HuH-7.5 (cell line): ENCODE measurements at regions not wholly inside any gene's neighbourhood (a gene's known extent, or its start where the extent isn't known, plus 50 kb on each side); places are given as distances from the start of the nearest gene placed in this dataset.

Experiments
- DNase-seq: peaks from one replicate; pipeline ENCODE4 v3.0.0; 2011; ENCODE audit warnings: low spot score

DNA sequence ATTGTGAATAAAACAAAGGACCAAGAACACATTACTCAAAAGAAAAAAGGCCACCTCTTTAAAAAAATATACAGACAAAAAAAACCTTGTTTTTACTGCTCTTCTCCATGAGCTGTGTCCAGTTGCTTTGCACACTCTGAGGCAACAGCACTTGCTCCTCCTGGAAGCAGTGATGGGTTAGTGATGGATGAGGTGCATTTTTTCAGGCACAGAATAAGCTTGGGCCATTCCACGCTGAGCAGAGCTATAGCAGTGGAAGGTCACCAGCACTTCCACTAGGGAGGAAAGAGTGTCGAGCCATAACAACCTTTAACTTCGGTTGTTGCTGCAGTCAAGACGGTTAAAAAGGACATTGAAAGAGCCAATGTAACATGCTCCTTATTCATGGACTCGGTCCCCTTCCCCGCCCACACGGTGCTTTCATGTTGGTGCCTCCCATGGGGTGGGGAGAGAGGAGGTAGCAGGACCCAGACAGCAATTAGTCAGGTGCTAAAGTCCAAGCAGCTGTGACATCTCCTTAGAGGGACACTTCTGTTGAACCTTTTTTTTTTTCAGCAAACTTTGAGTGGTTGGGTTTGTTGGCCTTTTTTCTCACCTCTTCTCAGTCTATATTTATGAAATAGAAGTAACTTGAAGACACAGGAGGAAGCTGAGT lies 136.5 kb upstream of the ADARB2 start:
- no peak for DNase-seq

DNA sequence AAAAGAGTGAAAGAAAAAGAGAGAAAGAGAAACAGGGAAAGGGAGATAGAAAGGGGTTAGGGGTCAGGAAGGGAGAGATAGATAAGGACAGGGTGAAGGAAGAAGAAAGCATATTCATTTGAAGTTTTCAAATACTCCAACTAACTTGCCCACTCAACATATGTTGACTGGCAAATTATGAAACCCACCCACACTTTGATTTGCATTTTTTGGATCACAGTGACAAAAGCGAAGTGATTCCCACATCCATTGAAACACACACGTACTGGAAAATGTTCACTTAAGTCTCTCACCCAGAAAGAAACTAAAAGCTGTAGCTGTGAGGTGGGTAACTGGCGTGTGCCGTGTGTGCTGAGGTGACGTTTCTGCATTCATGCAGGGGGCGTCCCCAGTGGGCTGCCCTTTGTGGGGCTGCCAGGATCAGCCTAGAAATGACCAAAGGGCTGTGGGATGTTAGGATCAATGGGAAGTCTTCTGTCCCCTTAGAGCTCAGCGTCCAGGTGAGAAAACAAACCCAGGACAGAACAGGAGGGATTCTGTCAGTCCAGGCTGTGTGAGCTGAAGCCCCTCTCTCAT lies 134.9 kb upstream of the ADARB2 start:
- no peak for DNase-seq

DNA sequence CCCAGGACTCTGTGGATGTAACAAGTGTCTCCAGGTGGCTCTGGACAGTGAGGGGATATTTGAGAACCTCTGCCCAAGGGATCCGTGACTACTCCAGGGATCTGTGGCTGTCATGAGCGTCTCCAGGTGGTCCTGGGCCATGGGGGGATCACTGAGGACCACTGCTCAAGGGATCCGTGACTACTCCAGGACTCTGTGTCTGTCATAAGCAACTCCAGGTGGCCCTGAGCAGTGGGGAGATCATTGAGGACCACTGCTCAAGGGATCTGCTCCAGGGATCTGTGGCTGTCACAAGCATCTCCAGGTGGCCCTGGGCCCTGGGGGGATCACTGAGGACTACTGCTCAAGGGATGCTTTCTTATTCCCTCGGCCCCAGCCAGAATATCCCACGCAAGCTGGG lies 133.2 kb upstream of the ADARB2 start:
- no peak for DNase-seq

DNA sequence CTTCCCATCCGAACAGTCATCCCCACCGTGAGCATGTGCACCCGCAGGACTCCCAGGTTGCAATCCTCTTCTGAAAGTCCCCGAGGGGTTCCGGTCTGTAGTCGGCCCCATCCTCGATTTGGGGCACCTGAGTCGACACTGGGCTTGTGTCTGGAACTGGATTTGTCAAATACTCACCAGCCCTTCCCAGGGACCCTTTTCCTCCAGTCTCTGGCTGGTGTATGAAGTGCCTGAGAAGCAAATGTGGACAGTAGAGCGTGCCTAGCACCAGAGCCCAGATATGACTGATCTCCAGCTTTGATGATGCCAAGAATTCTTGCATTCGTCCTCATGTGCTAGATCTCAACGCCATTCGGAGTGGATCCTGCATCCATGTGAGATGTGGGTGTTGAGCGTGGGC lies 132.5 kb upstream of the ADARB2 start:
- no peak for DNase-seq

DNA sequence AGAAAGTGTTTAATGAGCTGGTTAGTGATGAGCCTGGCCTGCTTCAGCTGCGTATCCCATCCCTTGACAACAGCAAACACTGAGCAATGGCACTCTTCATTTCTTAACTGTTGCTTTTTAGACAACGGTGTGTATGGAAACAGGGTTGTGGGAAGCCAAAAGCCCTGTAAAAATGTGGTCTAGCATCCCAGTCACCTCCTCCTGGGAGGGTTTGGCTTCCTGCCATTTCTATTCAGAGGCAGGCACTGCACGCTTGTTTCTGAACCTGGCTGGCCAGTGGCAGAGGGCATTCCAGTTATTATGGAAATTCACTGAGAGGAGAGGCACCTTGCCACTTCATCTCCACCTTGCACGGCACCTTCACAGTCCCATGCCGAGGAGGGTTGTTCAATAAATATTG lies 123.0 kb upstream of the ADARB2 start:
- DNase-seq = no peak

DNA sequence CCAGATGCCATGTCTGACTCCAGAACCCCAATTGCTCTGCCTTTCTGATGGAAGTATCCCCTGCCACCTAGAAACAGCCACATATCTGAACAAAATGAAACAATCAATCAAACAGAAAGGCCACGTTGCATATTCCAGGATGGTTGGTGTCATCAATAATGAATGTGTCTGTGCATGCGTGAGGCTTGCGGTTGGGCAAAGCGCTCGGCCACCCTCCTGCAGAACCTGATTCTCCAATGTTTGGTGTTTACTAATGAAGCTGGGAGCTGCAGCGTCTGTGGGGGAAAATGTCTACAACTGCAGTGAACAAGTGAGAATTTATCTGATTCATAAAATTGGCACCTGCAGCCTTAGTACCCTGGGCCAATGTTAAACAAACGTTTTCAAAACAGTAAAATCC lies 121.2 kb upstream of the ADARB2 start:
- no peak for DNase-seq

DNA sequence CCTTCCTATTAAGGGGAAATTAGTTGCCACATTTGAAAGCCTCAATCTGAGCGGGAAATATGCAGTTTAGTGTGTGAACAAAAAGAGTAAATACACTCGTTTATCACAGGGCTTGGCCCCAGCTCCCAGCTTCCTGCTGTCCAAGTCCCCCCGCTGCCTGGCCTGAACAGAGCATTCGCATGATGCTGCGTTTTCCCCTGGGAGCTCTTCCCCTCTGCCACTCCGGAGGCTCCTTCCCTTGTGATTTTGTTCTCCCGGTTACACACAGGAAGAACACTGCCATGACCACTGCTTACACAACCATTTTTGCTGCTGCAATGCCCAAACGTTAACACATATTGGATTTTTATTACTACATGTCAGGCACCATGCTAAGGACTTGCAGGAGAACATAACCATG lies 120.7 kb upstream of the ADARB2 start:
- DNase-seq = no peak

DNA sequence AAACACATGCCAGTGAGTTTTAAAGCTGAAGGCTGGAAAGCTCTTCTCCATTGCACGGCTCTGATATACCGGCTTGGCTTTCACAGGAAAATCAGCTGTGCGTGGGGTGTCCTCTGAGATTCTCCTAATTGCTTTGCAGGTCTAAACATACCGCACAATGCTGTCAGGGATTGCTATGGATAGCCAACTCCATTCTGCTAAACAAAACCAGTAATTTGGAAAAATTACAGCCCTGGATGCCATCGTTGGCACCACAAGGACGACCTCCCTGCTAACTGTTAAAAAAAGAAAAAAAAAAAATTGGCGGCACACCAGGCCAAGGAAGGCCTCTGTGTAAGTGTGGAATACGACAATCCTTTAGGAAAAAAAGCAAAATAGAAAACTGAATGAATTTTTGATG lies 118.6 kb upstream of the ADARB2 start:
- DNase-seq = no peak

DNA sequence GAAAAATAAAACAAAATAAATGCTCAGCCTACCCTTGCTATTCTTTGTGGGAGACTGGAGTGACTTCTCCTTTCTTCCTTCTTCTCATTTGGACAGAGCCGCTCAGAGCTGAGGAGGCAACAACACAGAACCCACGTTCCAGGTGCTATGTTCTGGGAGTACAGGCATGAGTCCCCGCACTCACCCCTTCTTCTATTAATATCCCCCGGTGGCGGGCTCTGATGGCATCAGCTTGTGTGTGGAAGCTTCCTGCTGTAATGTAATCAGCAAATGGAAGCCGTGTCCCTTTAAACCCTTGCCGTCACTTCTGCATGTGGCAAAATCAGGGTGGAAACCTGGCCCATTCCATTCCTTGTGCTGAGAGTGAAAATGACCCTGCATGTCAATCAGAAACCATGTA lies 116.9 kb upstream of the ADARB2 start:
- DNase-seq = no peak

DNA sequence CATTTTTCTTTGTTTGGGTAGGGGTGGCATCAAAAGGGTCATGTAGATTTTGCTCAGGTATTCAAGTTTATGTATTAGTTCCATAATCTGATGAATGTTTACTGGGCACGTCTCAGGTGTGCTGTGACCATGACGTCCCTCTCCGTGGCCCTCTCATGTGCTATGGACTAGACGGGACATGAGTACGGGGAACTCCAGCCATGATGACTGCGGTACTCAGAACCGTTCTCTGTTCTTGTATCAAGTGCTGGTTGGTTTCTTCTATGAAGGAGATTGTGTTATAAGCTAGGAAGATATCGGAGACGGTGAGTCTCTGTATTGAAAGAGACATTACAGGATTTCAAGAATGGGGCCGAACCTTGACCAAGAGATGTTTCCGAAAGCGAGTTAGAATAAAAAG lies 116.5 kb upstream of the ADARB2 start:
- no peak for DNase-seq

DNA sequence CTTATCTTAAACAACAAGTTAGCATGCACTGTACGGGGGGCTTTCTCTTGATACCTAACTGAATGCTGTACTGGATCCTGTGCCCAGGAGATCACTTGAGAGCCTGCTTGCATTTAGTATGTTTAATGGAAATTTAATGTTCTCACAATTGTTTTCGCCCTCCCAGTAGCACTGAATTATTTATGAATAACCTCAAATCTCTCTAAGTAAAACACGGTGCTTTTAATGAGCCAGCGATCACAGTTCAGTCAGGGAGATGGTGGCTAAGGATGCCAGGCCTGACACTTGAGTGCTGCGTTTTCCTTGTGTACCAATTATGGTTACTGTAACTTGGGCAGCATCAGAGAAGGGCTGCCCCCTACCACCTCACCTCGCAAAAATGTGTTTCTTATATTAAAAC lies 115.5 kb upstream of the ADARB2 start:
- no peak for DNase-seq

DNA sequence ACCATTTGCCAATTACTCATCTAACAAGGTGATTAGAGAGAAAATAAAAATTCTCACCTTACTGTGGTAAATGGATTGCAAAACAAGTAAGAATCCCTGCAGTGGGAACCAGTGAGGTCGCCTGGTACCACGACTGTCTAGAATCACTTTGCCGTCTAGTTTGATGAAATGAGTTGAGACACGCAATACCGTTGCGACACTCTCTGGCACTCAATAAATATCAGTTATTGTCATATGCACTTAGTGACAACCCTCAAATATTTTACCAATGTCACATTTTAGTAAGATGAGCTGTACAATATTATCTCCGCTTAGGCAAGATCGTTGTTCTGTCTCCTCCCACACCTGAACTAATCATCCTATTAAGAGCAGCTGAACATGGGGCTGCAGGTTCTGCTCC lies 114.4 kb upstream of the ADARB2 start:
- no peak for DNase-seq

DNA sequence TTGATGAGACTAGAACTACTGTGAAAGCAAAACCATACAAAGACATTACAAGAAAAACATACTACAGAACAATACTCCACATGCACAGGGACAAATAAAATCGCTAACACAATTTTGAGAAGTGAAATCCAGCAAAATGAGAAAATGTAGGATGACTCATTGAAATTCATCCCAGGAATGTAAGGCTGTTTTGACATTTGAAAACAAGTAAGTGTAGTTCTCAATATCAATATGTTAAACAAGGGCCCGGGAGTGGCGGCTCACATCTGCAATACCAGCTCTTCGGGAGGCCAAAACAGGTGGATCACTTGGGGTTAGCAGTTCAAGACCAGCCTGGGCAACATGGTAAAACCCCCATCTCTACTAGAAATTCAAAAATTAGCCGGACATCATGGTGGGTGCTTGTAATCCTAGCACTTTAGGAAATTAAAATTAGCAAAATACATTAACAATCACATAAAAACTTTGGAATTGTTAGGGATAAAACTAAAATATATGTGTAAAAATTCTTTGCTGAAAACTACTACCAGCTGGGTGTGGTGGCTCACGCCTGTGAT lies 113.7 kb upstream of the ADARB2 start:
- no peak for DNase-seq

DNA sequence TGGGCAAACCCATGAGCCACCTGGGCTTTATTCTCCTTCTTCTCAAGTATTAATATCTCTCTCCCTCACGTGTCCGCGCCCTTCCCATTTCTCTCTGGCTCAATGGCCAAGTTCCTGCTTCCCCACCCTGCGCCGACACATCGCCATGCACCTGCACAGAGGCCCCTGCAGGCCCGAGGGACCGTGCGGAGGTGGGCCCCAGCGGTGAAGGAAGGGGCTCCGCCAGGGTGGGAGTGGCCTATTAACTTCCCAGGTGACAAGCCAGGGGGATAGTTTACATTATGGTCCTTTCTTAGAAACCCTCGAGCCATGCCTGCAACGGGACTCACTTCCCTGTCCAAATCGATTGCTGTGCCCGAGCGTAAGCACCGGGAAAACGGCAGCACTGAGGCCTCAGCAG lies 110.0 kb upstream of the ADARB2 start:
- no peak for DNase-seq

DNA sequence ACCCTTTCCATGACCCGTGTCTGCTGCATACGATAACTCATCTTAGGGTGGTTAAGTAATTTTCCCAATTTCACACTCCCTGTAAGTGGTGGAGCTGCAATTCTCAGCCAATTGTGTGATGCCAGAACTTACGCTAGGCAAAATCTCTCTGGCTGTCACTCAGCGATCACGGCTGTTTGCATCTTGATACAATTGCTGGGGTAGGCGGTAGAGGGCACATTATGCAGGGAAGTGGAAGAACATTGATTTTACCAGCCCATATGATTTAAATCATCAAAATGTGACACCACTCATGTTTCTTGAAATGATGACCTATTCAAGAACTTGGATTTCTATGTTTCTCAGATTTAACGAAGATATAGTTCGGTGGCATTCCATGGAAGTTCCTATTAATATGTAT lies 108.7 kb upstream of the ADARB2 start:
- DNase-seq = no peak

DNA sequence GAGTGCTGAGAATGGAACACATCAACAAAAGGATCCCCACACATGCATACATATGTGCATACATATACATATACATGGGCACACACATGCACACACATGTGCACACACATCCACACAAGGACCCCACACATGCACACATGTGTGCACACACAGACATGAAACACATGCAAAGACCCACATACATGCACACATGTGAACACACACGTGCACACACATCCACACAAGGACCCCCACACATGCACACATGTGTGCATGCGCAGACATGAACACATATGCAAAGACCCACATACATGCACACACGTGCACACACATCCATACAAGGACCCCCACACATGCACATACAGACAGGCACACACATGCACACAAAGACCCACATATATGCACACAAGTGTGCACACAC lies 104.4 kb upstream of the ADARB2 start:
- DNase-seq = no peak

DNA sequence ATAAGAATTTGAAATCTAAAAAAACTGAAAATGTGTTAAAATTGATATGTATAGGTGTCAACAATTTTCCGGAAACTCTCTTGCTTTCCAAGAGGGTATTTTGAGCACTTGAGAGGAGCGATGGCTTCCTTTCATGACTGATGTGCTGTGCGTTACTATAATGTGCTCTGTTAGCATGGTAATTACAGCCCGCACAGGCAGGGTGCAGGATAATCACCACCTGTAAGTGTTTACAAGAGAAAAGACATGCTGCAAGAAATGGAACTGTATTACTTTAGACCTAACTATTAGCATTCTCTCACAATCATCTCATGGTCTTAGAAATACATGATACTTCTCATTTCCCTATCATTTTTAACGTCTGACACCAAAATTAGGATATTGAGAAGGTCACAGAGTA lies 92.4 kb upstream of the ADARB2 start:
- no peak for DNase-seq

DNA sequence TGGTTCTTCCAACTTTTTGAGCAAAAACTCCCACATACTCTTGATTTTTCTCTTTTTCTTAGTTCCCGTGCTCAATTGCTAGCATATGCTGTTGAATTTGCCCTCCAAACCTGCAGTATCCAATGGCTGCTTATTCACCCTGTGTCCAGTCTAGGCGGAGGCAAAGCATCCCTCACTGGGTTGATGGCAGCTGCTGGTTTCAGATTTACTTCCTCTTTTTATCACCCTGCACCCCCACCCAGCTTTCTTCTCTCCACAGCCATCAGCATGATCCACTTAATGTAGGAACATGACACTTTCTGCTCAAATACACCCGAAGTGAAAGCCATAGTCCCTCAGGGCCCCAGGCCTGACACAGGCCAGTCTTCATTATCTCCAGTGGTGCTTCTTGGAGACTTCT lies 87.6 kb upstream of the ADARB2 start:
- DNase-seq = no peak

DNA sequence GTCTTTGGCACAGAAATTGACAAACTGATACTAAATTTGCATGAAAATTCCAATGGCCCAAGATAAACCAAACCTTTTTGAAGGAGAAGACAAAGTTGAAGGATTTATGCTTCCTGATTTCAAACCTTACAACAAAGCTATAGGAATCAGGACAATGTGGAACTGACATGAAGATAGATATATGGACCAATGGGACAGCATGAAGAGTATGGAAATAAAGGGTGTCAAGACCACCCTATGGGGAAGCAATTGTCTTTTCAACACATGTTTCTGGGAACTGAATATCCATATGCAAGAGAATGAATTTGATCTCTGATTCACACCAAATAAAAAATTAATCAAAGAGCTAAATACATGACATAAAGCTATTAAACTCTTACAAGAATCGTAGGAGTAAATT lies 77.2 kb upstream of the ADARB2 start:
- no peak for DNase-seq

DNA sequence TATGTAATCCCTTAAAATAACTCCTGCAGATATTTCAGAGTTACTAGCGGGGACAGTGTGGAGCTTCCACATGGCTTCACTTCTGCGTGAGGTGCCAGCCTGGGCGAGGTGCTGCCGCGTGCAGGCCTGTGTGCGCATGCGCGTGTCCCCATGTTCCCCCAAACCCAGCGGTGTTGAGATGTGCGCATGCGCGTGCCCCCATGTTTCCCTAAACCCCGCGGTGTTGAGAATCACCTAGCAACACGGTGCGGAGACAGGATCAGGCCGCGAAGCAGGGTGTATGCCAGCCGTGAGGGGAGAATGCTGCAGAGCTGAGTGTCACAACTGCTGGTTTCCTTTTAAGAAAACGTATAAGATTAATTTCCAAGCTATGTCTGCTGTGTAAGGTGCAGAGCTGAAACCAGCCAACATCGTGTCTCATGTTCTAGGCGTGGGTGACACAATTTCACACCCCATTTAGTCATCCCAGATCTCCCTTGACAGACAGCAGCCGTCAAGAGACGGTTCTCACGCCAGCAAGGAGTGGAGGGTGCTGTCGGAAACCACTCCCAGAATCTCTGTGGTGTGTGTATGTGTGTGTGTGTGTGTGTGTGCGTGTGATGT lies 71.9 kb upstream of the ADARB2 start:
- DNase-seq = no peak

DNA sequence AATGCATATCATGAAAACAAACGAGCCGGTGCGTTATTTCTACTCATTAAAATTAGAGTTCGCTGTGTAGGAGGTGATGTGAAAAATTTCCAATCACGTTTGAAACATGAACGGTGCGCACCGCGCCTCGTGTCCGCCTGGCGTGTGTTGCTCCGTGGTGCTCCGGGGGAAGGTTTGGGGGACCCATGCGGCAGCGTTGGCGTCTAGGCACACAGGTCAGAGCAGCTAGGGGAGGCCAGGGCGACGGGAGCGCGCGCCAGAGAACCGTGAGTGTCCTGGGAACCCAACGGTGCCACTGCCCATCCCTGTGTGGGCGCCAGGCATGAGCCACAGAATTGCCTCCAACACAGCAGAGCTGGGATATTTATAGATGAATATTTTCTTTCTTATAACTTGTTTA lies 70.6 kb upstream of the ADARB2 start:
- DNase-seq = no peak

DNA sequence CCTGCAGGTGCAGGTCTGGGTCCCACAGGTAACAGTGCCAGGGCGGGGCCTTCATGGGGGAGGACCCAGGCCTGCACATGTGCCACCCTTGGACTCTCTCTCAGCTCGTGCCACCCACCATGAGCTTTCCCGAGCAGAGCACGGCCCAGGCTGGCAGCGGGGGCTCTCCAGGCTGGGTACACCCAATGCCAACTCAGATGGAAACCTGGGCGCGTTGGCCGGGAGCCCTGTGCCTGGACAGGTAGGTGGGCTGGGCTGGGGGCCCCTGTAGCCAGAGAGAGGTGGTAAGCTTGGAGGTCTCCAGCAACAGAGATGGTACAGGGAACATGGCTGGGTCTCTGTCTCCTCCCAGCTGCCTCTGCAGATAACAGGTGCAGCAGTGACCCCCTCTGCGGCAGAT lies 69.9 kb upstream of the ADARB2 start:
- no peak for DNase-seq

DNA sequence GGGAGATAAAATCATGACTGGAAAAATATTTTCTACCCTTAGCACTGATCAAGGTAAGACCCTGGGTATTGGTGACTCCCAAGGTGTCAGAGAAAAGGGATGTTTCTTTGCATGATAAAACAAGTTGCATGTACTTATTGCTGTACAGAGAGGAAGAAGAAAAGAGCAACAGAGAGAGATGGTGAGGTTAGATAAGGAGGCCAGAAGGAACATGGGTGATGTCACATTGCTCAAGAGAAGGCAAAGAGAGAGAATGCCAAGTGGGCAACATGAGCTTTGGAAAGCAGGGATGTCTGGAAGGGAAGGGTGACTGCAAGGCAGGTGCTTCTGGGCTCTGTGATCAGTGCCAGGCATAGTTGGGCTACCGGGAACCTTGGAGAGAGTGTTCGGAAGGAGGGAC lies 65.1 kb upstream of the ADARB2 start:
- no peak for DNase-seq

DNA sequence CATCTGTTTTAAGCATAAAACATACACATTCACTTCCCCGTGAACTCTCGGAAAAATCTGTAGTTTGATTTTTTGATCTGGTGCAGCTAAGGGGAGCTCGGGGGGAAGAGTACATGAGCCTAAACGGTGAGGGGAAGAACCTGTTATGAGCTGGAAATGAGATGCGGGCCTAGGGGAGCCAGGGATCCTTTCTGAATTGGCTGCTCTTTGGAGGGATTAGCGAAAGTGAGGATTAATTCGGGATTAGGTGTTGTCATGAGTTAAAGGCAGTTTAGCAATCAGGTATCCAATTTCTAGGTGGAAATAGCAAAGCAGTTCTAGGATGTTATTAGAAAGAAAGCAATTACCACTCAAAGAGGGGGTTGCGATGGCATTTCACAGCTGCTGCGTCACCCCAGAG lies 51.1 kb upstream of the ADARB2 start:
- DNase-seq = no peak
